CD4-positive, alpha-beta T cell (primary cell): ENCODE measurements at regions not wholly inside any gene's neighbourhood (a gene's known extent, or its start where the extent isn't known, plus 50 kb on each side); places are given as distances from the start of the nearest gene placed in this dataset.

Experiments
- ATAC-seq: fragments of 200-7000 bp; cut with Tn5 transposase; one replicate; pipeline ENCODE4 v1.10.0; 2022; ENCODE audit warnings: mild to moderate bottlenecking; ENCODE audit not compliant: poor library complexity
- CTCF ChIA-PET: fragments of 350-600 bp; sonication (Branson Sonifier 250); formaldehyde crosslinking; loops from one replicate; lab custom pipeline; 2021; ENCODE audit warnings: antibody characterized with exemption, inconsistent platforms; lab: Charles Lee
- POLR2A ChIA-PET: fragments of 350-600 bp; sonication (Branson Sonifier 250); formaldehyde crosslinking; loops from one replicate; lab custom pipeline; 2021; ENCODE audit warnings: antibody characterized with exemption, inconsistent platforms; lab: Charles Lee
- DNase-seq, 14 experiments: peaks; one replicate each; pipeline ENCODE4 v3.0.0-alpha.2; 2013 to 2020; ENCODE audit warnings: mixed read lengths in 2 of 14
- H3K27ac ChIP-seq, 2 donors: one replicate each; pipeline versions ENCODE4 v1.5.1 to v1.7.0; 2013; ENCODE audit warnings: low read length in 2 of 2, low read depth in 1 of 2, mild to moderate bottlenecking in 1 of 2
- H3K27me3 ChIP-seq, 2 experiments: 1 replicate in 1 of 2; 2 replicates in 1 of 2; pipeline versions ENCODE4 v1.6.1 to v1.7.0; 2013; ENCODE audit warnings: low read length in 2 of 2, control low read depth in 1 of 2, mild to moderate bottlenecking in 1 of 2, moderate library complexity in 1 of 2; ENCODE audit not compliant: insufficient read depth in 2 of 2, control insufficient read depth in 1 of 2
- H3K36me3 ChIP-seq: one replicate; pipeline ENCODE4 v1.6.1; 2013; ENCODE audit warnings: low read length, control low read depth; ENCODE audit not compliant: insufficient read depth
- H3K4me1 ChIP-seq: one replicate; pipeline ENCODE4 v1.6.1; 2013; ENCODE audit warnings: low read length, control low read depth; ENCODE audit not compliant: insufficient read depth
- H3K4me3 ChIP-seq: one replicate; pipeline ENCODE4 v1.5.1; 2013; ENCODE audit warnings: mild to moderate bottlenecking, low read length, moderate library complexity
- H3K9me3 ChIP-seq, 2 experiments: 1 replicate in 1 of 2; 2 replicates in 1 of 2; pipeline versions ENCODE4 v1.6.1 to v1.7.0; 2013; ENCODE audit warnings: low read length in 2 of 2, mild to moderate bottlenecking in 2 of 2, control low read depth in 1 of 2, moderate library complexity in 1 of 2; ENCODE audit not compliant: control insufficient read depth in 1 of 2, insufficient read depth in 1 of 2
- H3K27ac Mint-ChIP-seq: one replicate; pipeline ENCODE4 v1.8.0; 2020; ENCODE audit warnings: mixed read lengths
- H3K27me3 Mint-ChIP-seq: one replicate; pipeline ENCODE4 v1.8.0; 2021; ENCODE audit warnings: mixed read lengths
- H3K36me3 Mint-ChIP-seq: one replicate; pipeline ENCODE4 v1.8.0; 2021; ENCODE audit warnings: low read depth, mixed read lengths
- H3K4me1 Mint-ChIP-seq: one replicate; pipeline ENCODE4 v1.8.0; 2021; ENCODE audit warnings: low read depth, mixed read lengths
- H3K4me3 Mint-ChIP-seq: one replicate; pipeline ENCODE4 v1.8.0; 2020; ENCODE audit warnings: mild to moderate bottlenecking, mixed read lengths
- H3K9me3 Mint-ChIP-seq: one replicate; pipeline ENCODE4 v1.8.0; 2020; ENCODE audit warnings: mixed read lengths
- intact Hi-C, 2 experiments: fragments of 100-400 bp; cut with DNase I in 1 of 2; cut with micrococcal nuclease in 1 of 2; formaldehyde crosslinking; loops; one replicate each; pipeline versions ENCODE4 v1.15.1 to v1.9.0; 2023 to 2025; cut with DNase I, micrococcal nuclease
- TF ChIP-seq, protein P1 (sequence below): fragments of 200-600 bp; IDR thresholded peaks from one replicate; pipeline ENCODE4 v1.8.0; 2022; ENCODE audit warnings: antibody characterized with exemption, mild to moderate bottlenecking

DNA sequence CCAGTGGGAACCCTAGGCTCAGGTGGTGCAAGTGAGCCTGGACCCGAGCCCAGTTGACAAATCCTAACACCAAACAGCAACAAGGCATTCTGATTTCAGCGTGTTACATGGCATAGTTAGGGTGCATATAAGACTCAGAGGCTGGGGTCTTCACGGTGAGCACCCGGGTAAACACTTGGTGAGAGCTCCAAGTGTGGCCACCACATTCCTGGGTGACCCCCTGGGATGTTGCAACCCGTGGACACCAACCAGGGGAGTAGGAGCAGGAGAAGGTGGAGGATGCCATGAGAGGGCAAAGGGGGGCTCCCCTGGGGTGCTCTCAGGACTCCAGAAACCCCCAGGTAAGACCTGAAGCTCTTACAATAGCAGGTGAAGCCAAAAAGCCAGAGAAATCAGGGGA lies 69.9 kb upstream of the CDH5 start:
- DNase-seq, result no peak
- intact Hi-C loops, result no loop called here
- Histone ChIP-seq H3K9me3 (no peaks in the 10 kb centered on the region), H3K36me3 (no peaks in the 10 kb centered on the region), H3K27ac (no peak overlapping the region), H3K27me3 (peaks cover 3 to 5% of the 10 kb centered on the region in 2 experiments), H3K4me1 (peaks cover 6% of the 10 kb centered on the region), H3K4me3 (no peak overlapping the region)
- peaks cover 10% of the 10 kb centered on the region for H3K9me3 Mint-ChIP-seq
- no peaks in the 10 kb centered on the region for H3K36me3 Mint-ChIP-seq
- H3K27me3 Mint-ChIP-seq, result peaks cover 8% of the 10 kb centered on the region
- H3K4me1 Mint-ChIP-seq, result peaks cover 16% of the 10 kb centered on the region
- ChIA-PET POLR2A (no interaction called here), CTCF (no interaction called here)
- TF ChIP-seq, protein P1, sequence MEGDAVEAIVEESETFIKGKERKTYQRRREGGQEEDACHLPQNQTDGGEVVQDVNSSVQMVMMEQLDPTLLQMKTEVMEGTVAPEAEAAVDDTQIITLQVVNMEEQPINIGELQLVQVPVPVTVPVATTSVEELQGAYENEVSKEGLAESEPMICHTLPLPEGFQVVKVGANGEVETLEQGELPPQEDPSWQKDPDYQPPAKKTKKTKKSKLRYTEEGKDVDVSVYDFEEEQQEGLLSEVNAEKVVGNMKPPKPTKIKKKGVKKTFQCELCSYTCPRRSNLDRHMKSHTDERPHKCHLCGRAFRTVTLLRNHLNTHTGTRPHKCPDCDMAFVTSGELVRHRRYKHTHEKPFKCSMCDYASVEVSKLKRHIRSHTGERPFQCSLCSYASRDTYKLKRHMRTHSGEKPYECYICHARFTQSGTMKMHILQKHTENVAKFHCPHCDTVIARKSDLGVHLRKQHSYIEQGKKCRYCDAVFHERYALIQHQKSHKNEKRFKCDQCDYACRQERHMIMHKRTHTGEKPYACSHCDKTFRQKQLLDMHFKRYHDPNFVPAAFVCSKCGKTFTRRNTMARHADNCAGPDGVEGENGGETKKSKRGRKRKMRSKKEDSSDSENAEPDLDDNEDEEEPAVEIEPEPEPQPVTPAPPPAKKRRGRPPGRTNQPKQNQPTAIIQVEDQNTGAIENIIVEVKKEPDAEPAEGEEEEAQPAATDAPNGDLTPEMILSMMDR, result no peak
- no peak for ATAC-seq
- no peak overlapping the region for H3K4me3 Mint-ChIP-seq
- no peak overlapping the region for H3K27ac Mint-ChIP-seq

DNA sequence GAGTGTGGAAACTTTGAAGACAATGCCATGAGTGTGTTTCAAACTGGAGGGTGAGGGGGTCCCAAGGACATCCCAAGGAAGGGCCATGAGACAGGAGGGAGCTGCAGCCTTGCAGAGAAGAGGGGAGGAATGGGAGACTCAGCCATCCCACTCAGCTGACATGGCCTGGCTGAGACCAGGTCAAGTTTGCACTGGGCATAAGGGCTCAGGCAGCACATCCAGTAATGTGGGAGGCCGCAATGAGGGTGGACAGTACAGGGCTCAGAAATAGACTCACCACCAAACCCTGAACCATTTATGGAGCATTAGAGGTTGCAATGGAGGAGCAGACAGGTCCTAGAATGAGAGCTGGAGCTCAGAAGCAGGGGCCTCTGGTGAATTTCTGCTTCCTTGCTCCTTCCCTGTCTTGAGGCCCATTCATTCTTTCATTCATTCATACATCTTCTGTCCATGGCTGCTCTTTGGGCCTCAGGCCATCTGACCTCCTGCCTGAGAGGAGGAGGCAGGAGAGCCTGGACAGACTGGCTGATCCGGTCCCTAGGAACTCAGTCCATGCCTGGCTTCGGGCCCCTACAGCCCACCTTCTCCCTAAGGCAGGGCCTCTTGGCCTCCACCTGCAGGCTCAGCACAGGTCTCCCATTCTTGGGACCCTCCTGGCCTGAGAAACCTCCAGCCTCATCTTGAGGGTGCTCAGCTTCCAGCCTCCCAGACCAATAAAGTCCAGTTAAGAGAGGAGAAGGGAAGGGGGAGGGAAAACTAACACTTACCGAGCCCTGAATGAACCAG lies 70.5 kb upstream of the CDH5 start:
- H3K4me3 Mint-ChIP-seq, result no peak overlapping the region
- peaks cover 16% of the 10 kb centered on the region for H3K4me1 Mint-ChIP-seq
- no peaks in the 10 kb centered on the region for H3K36me3 Mint-ChIP-seq
- DNase-seq (no peak), ATAC-seq (no peak)
- Histone ChIP-seq H3K4me3 (no peak overlapping the region), H3K27ac (no peak overlapping the region), H3K27me3 (peaks cover 3 to 5% of the 10 kb centered on the region in 2 experiments), H3K36me3 (no peaks in the 10 kb centered on the region), H3K4me1 (peaks cover 6% of the 10 kb centered on the region), H3K9me3 (no peaks in the 10 kb centered on the region)
- ChIA-PET POLR2A (no interaction called here), CTCF (no interaction called here)
- TF ChIP-seq, protein P1, result no peak
- intact Hi-C loops, result no loop called here
- H3K27ac Mint-ChIP-seq, result no peak overlapping the region
- peaks cover 10% of the 10 kb centered on the region for H3K9me3 Mint-ChIP-seq
- peaks cover 13% of the 10 kb centered on the region for H3K27me3 Mint-ChIP-seq

DNA sequence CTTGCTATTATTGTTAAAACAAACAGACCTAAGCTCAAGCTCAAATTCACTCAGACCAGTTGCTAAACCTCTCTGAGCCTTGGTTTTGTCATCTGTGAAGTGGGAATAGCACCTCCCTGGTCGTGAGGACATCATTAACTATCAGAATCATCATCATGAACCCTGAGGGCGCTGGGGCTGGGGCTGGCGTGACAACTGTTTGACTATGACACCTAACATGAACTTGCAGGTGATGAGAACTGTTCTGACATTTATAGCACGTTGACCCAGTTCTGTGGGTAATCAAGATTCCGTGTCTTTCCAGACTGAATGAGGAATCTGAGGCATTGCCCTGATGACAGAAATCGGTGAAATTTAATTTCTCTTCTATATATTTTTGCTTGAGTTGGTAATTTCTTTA lies 71.3 kb upstream of the CDH5 start:
- Mint-ChIP-seq H3K4me3 (no peak overlapping the region), H3K4me1 (peaks cover 11% of the 10 kb centered on the region), H3K9me3 (peaks cover 6% of the 10 kb centered on the region), H3K27me3 (peaks cover 14% of the 10 kb centered on the region), H3K27ac (no peak overlapping the region), H3K36me3 (no peaks in the 10 kb centered on the region)
- ATAC-seq, result no peak
- Histone ChIP-seq H3K36me3 (no peaks in the 10 kb centered on the region), H3K4me3 (no peak overlapping the region), H3K27me3 (peaks cover 3 to 5% of the 10 kb centered on the region in 2 experiments), H3K27ac (no peak overlapping the region), H3K4me1 (peaks cover 6% of the 10 kb centered on the region), H3K9me3 (no peaks in the 10 kb centered on the region)
- ChIA-PET CTCF (no interaction called here), POLR2A (interaction anchor here (0.6 kb wide), 1 partner anchor 9 kb away, joined by 3 read pairs; no protein-coding TSS in a partner anchor)
- TF ChIP-seq, protein P1, result no peak
- intact Hi-C loops, result no loop called here
- DNase-seq, result peak in 1 of 14 experiments; percentile 4
